Thymus (tissue), 11 donors: ENCODE measurements at regions not wholly inside any gene's neighbourhood (a gene's known extent, or its start where the extent isn't known, plus 50 kb on each side); places are given as distances from the start of the nearest gene placed in this dataset.
A peak's percentile ranks its signal among the peaks of the same experiment; 100 is the strongest.

Experiments used
- DNase-seq, 9 donors: peaks; one replicate each; pipeline ENCODE4 v3.0.0-alpha.2; 2013; ENCODE audit warnings: low spot score in 9 of 9, low read depth in 6 of 9, missing footprints in 1 of 9
- H3K27ac ChIP-seq, 2 donors: one replicate each; pipeline ENCODE4 v1.5.1; 2013; ENCODE audit warnings: control low read depth in 1 of 2, low read depth in 1 of 2, low read length in 1 of 2, mild to moderate bottlenecking in 1 of 2, moderate library complexity in 1 of 2
- H3K27me3 ChIP-seq, 2 donors: one replicate each; pipeline ENCODE4 v1.5.1; 2013; ENCODE audit warnings: low read length in 1 of 2; ENCODE audit not compliant: control insufficient read depth in 2 of 2, insufficient read depth in 1 of 2
- H3K36me3 ChIP-seq, 2 donors: one replicate each; pipeline ENCODE4 v1.5.1; 2013; ENCODE audit warnings: low read length in 1 of 2, mild to moderate bottlenecking in 1 of 2, moderate library complexity in 1 of 2; ENCODE audit not compliant: control insufficient read depth in 2 of 2, insufficient read depth in 2 of 2
- H3K4me1 ChIP-seq, 2 donors: one replicate each; pipeline ENCODE4 v1.5.1; 2013; ENCODE audit warnings: low read length in 2 of 2; ENCODE audit not compliant: control insufficient read depth in 2 of 2, insufficient read depth in 2 of 2
- H3K4me3 ChIP-seq, 2 donors: one replicate each; pipeline ENCODE4 v1.5.1; 2013; ENCODE audit warnings: low read length in 2 of 2, control low read depth in 1 of 2, mild to moderate bottlenecking in 1 of 2
- H3K9me3 ChIP-seq, 2 donors: one replicate each; pipeline ENCODE4 v1.5.1; 2013; ENCODE audit warnings: low read length in 1 of 2, mild to moderate bottlenecking in 1 of 2; ENCODE audit not compliant: control insufficient read depth in 2 of 2, insufficient read depth in 1 of 2
- WGBS: extraction: QIAGEN DNeasy Blood & Tissue Kit; methylation state at CpG from one replicate; pipeline ENCODE4 v1.1.7; 2013; 5-methylcytosine and 5-hydroxymethylcytosine counted together
- donor health status: healthy.

- Histone ChIP-seq H3K4me3 (no peak overlapping the region), H3K9me3 (peaks cover 2 to 3% of the 10 kb centered on the region in 2 donors), H3K27me3 (peaks cover 0 to 16% of the 10 kb centered on the region in 2 donors), H3K27ac (no peak overlapping the region), H3K36me3 (no peaks in the 10 kb centered on the region), H3K4me1 (peaks cover 0 to 42% of the 10 kb centered on the region in 2 donors)
- 76% methylated on average over 7 of the region's 7 CpGs for WGBS
- DNase-seq, result no peak
Measured at GRCh38 chr14:101132588-101132987, 229.1 kb upstream of the RTL1 start.

GRCh38 chr14:101133068-101133467 is 229.5 kb upstream of the RTL1 start:
- WGBS, result 97% methylated on average over 8 of the region's 8 CpGs
- Histone ChIP-seq H3K4me3 (no peak overlapping the region), H3K27ac (no peak overlapping the region), H3K36me3 (no peaks in the 10 kb centered on the region), H3K4me1 (peaks cover 0 to 42% of the 10 kb centered on the region in 2 donors), H3K27me3 (peaks cover 0 to 16% of the 10 kb centered on the region in 2 donors), H3K9me3 (peaks cover 2 to 3% of the 10 kb centered on the region in 2 donors)
- DNase-seq, result no peak

- Histone ChIP-seq H3K27ac (peak overlapping the region in 1 of 2 donors; percentile 63), H3K36me3 (no peaks in the 10 kb centered on the region), H3K9me3 (peaks cover 2 to 3% of the 10 kb centered on the region in 2 donors), H3K4me3 (no peak overlapping the region), H3K4me1 (peaks cover 0 to 34% of the 10 kb centered on the region in 2 donors), H3K27me3 (peaks cover 0 to 9% of the 10 kb centered on the region in 2 donors)
- 59% methylated on average over 12 of the region's 12 CpGs for WGBS
- no peak for DNase-seq
Measured at GRCh38 chr14:101134161-101134631, 230.7 kb upstream of the RTL1 start.

- 28% methylated on average over 13 of the region's 13 CpGs for WGBS
- Histone ChIP-seq H3K27me3 (peaks cover 0 to 9% of the 10 kb centered on the region in 2 donors), H3K27ac (peak overlapping the region in 1 of 2 donors; percentile 64), H3K4me1 (peaks cover 0 to 34% of the 10 kb centered on the region in 2 donors), H3K4me3 (no peak overlapping the region), H3K36me3 (no peaks in the 10 kb centered on the region), H3K9me3 (peaks cover 2 to 3% of the 10 kb centered on the region in 2 donors)
- no peak for DNase-seq
Measured at GRCh38 chr14:101134851-101135433, 231.4 kb upstream of the RTL1 start.

- Histone ChIP-seq H3K36me3 (no peaks in the 10 kb centered on the region), H3K9me3 (peaks cover 2 to 3% of the 10 kb centered on the region in 2 donors), H3K27ac (peak overlapping the region in 1 of 2 donors; percentile 46), H3K4me3 (no peak overlapping the region), H3K4me1 (peaks cover 0 to 32% of the 10 kb centered on the region in 2 donors), H3K27me3 (peaks cover 0 to 9% of the 10 kb centered on the region in 2 donors)
- 93% methylated on average over 10 of the region's 10 CpGs for WGBS
- DNase-seq, result no peak
Measured at GRCh38 chr14:101135796-101136742, 232.5 kb upstream of the RTL1 start.

- 95% methylated on average over 7 of the region's 7 CpGs for WGBS
Measured at GRCh38 chr14:101137234-101137633, 233.7 kb upstream of the RTL1 start.

GRCh38 chr14:101147848-101148247 is 244.3 kb upstream of the RTL1 start:
- DNase-seq, result no peak
- Histone ChIP-seq H3K4me1 (peaks cover 0 to 5% of the 10 kb centered on the region in 2 donors), H3K27ac (no peak overlapping the region), H3K27me3 (no peaks in the 10 kb centered on the region), H3K4me3 (no peak overlapping the region), H3K36me3 (no peaks in the 10 kb centered on the region), H3K9me3 (no peaks in the 10 kb centered on the region)
- 98% methylated on average over 2 of the region's 2 CpGs for WGBS

More at GRCh38 chr14:101137234-101137633, 233.7 kb upstream of the RTL1 start:
- Histone ChIP-seq H3K4me3 (no peak overlapping the region), H3K4me1 (peaks cover 0 to 23% of the 10 kb centered on the region in 2 donors), H3K9me3 (peaks cover 2 to 4% of the 10 kb centered on the region in 2 donors), H3K27me3 (peaks cover 0 to 9% of the 10 kb centered on the region in 2 donors), H3K36me3 (no peaks in the 10 kb centered on the region), H3K27ac (no peak overlapping the region)
- no peak for DNase-seq

GRCh38 chr14:101150039-101150610 is 246.6 kb upstream of the RTL1 start:
- H3K36me3 ChIP-seq, result no peaks in the 10 kb centered on the region
- no peak overlapping the region for H3K4me3 ChIP-seq
- H3K27me3 ChIP-seq, result no peaks in the 10 kb centered on the region
- no peak for DNase-seq
- no peaks in the 10 kb centered on the region for H3K9me3 ChIP-seq
- peaks cover 0 to 5% of the 10 kb centered on the region in 2 donors for H3K4me1 ChIP-seq
- H3K27ac ChIP-seq, result no peak overlapping the region
- WGBS, result 86% methylated on average over 6 of the region's 6 CpGs
